Coronary artery (tissue), 2 donors: ENCODE measurements at regions not wholly inside any gene's neighbourhood (a gene's known extent, or its start where the extent isn't known, plus 50 kb on each side); places are given as distances from the start of the nearest gene placed in this dataset.

ENCODE experiments used
- DNase-seq: peaks from one replicate; pipeline ENCODE4 v3.0.0-alpha.2; 2017; ENCODE audit warnings: low spot score
- H3K27ac ChIP-seq, 2 donors: fragments of 200-600 bp; sonication (generic); one replicate each; pipeline ENCODE4 v1.5.1; 2016 to 2019
- H3K4me3 ChIP-seq: fragments of 200-600 bp; sonication (generic); 2 replicates; pipeline ENCODE4 v1.5.1; 2016; ENCODE audit warnings: mild to moderate bottlenecking, moderate library complexity
- TF ChIP-seq, protein P1 (sequence below): fragments of 200-600 bp; sonication (generic); IDR thresholded peaks from one replicate; pipeline ENCODE4 v1.5.1; 2019; ENCODE audit warnings: antibody characterized with exemption

DNA sequence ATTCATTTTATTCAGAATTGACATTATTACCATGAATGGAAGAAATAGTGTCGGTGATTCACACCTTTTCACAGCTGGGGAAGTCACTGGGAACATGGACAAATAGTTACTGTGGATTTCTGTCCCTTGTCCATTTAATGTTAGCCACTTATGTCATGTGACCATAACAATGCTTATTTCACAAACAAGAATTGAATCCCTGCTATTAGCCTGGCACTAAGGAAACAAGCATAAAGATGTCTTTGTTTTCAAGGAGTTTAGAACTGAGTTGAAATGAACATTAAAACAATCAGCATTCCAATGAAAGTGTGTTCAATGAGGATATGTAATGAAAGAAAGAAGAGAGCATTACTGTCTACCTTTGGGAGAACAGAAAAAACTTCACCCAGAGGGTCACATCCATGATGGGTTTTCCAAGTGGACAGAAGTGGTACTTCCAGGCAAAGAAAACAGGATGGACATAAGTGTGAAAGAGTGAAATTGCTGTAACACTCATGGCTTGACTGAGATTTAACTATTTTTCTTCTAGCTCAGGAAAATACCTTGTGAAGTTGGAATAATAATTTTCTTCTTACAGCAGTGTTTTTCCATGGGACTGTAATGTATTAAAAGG lies 324.5 kb upstream of the UBE2E3 start:
- TF ChIP-seq, protein P1, sequence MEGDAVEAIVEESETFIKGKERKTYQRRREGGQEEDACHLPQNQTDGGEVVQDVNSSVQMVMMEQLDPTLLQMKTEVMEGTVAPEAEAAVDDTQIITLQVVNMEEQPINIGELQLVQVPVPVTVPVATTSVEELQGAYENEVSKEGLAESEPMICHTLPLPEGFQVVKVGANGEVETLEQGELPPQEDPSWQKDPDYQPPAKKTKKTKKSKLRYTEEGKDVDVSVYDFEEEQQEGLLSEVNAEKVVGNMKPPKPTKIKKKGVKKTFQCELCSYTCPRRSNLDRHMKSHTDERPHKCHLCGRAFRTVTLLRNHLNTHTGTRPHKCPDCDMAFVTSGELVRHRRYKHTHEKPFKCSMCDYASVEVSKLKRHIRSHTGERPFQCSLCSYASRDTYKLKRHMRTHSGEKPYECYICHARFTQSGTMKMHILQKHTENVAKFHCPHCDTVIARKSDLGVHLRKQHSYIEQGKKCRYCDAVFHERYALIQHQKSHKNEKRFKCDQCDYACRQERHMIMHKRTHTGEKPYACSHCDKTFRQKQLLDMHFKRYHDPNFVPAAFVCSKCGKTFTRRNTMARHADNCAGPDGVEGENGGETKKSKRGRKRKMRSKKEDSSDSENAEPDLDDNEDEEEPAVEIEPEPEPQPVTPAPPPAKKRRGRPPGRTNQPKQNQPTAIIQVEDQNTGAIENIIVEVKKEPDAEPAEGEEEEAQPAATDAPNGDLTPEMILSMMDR = no peak
- no peak for DNase-seq
- Histone ChIP-seq H3K4me3 (no peak overlapping the region), H3K27ac (no peak overlapping the region)

DNA sequence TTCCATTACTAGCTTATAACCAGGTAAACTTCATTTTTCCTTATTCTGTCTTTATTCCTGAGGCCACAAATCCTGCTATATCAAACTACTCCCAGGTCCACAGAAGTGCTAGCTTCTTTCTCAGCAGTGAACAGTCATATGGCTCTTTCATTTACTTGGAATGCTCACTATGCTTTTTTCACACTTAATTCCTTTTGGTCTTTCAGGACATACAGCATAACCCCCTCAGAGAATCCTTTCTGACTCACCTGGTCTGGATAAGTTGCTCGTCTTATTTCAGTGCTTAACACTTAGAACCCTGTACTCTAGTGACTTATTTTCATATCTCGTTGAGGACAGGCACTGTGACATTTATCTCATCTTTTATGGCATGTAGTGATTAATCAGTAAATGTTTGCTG lies 325.0 kb upstream of the UBE2E3 start:
- TF ChIP-seq, protein P1 = no peak
- no peak overlapping the region for H3K27ac ChIP-seq
- H3K4me3 ChIP-seq = no peak overlapping the region
- no peak for DNase-seq

DNA sequence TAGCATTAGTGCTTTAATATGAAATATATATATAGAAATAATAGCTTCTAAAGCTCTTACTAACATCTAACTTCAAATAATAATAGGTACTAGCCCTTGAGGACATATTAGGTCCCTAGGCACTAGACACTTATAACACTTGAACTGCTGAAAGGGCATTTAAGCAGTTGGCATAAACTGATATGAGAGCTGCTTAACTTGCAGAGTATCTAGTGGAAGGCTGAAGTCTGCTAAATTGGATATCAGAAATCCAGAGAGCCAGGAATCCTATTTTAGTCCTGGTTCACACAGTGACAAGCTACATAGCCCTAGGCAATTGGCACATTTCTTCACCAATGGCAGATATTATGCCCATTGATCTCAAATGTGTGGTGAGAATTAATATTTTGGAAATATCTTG lies 326.9 kb upstream of the UBE2E3 start:
- H3K4me3 ChIP-seq = no peak overlapping the region
- DNase-seq = no peak
- H3K27ac ChIP-seq = no peak overlapping the region
- TF ChIP-seq, protein P1 = no peak

DNA sequence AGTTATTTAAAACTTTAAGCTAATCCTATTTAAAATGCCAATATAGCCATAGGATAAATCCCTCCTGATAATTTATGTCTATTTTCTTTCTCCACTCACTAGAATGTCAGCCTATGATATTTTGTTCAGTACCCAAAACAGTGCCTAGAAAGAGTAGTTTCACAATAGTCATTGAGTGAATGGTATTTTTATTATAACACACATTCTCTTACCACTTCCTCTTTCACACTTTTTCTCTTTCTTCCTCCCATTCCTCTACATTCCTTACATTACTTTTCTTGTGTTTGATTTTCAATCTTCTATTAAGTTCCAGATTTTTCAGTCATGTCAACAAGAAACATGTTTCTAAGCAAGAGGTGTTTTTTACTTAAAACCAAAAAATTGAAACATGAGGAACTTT lies 327.6 kb upstream of the UBE2E3 start:
- Histone ChIP-seq H3K27ac (no peak overlapping the region), H3K4me3 (no peak overlapping the region)
- TF ChIP-seq, protein P1 = no peak
- no peak for DNase-seq

DNA sequence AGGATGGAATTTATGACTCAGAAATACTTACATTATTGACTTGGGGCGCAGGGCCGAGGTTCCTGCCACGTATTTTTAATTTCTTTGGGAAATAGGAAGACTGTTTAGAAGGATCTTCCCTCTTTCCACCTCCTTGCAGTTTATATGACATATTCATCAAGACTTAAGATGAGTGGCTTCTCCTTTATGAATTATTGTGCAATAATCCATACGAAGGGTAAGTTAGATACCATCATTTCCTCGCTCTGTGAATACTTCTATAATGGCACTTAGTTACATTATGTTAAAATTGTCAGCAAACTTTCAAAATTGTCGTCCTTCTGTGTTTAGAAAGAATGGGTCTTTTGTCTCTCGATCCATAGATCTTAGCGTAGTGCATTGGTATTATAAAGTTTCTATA lies 328.8 kb upstream of the UBE2E3 start:
- no peak overlapping the region for H3K27ac ChIP-seq
- TF ChIP-seq, protein P1 = no peak
- no peak overlapping the region for H3K4me3 ChIP-seq
- DNase-seq = no peak

DNA sequence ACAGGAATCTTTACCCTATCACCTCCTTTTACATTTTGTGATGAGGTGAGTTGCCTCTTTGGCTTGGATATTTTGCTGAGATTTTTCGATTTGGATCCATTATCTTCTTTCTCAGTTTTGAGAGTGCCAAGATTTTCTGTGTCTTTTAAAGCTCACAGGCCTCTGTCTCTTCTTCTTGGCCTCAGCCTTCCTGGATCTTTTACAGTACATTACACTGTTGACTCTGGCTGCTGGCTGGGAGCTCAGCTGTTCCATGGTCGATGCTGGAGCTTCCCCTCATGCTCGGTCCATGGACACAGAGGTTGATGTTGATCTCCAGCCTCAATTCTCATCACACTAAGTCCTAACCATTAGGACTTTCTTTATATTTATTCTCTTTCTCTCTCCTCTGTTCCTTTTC lies 332.8 kb upstream of the UBE2E3 start:
- TF ChIP-seq, protein P1 = no peak
- no peak for DNase-seq
- H3K27ac ChIP-seq = no peak overlapping the region
- no peak overlapping the region for H3K4me3 ChIP-seq

DNA sequence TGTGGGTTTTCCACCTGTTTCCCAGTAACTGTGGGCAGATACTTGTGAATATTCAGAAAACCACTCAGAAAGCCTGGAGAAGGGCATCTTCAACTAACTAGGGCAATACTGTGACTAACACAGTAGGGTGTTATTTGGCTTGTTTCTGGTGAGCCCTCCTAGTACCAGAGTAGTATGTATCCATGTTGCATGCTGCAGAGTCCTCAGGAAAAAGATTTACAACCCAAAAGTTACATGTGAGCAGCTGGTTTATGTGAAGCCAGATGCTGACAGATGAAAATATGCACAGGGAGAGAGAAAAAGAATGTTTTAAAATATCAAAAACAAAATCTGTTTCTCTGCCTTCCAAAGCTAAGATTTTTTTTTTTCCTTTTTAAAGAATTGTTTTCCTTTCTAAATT lies 333.2 kb upstream of the UBE2E3 start:
- TF ChIP-seq, protein P1 = no peak
- Histone ChIP-seq H3K4me3 (no peak overlapping the region), H3K27ac (no peak overlapping the region)
- DNase-seq = no peak
